ENCODE measurements at regions not wholly inside any gene's neighbourhood (a gene's known extent, or its start where the extent isn't known, plus 50 kb on each side); places are given as distances from the start of the nearest gene placed in this dataset. TPM values are rescaled to one million over a fixed set of nuclear protein-coding genes. Genes with fewer than 3 reads are reported as not detected.

GRCh38 chr5:81802020-81802419 lies 51.1 kb upstream of the SSBP2 start:
- H3K79me2 ChIP-seq (ENCODE audit: low read length): no peaks in the 10 kb centered on the region
- H3K9me3 ChIP-seq (ENCODE audit: low read length): peaks cover 7% of the 10 kb centered on the region; the same call in 1 of the 2 replicates
- H3K36me3 ChIP-seq (ENCODE audit: insufficient read depth, low read length): no peaks in the 10 kb centered on the region
- H3K4me3 ChIP-seq (ENCODE audit: low read length): no peak overlapping the region
- no peaks in the 10 kb centered on the region for H3K4me1 ChIP-seq (ENCODE audit: low read length)
- no peaks in the 10 kb centered on the region for H3K27me3 ChIP-seq (ENCODE audit: low read length)
- no peak overlapping the region for H3K4me2 ChIP-seq (ENCODE audit: low read depth, low read length, poor library complexity, severe bottlenecking)
- no peak for DNase-seq
- no peak overlapping the region for H3K27ac ChIP-seq (ENCODE audit: low read length)
- no peak overlapping the region for H2AFZ ChIP-seq (ENCODE audit: low read length)
- no peaks in the 10 kb centered on the region for H4K20me1 ChIP-seq (ENCODE audit: insufficient read depth, low read depth, low read length)
- no peaks in the 10 kb centered on the region for H3K9me2 ChIP-seq (replicated peaks; ENCODE audit: insufficient read depth, low read length)
- no peak overlapping the region for H3K9ac ChIP-seq (ENCODE audit: low read length)

GRCh38 chr5:81800797-81801196 lies 49.9 kb upstream of the SSBP2 start:
- H3K4me2 ChIP-seq (ENCODE audit: low read depth, low read length, poor library complexity, severe bottlenecking): no peak overlapping the region
- H3K9me2 ChIP-seq (replicated peaks; ENCODE audit: insufficient read depth, low read length): no peaks in the 10 kb centered on the region
- H3K79me2 ChIP-seq (ENCODE audit: low read length): no peaks in the 10 kb centered on the region
- no peak overlapping the region for H3K4me3 ChIP-seq (ENCODE audit: low read length)
- H3K27ac ChIP-seq (ENCODE audit: low read length): no peak overlapping the region
- no peaks in the 10 kb centered on the region for H4K20me1 ChIP-seq (ENCODE audit: insufficient read depth, low read depth, low read length)
- H3K27me3 ChIP-seq (ENCODE audit: low read length): no peaks in the 10 kb centered on the region
- DNase-seq: no peak
- H3K36me3 ChIP-seq (ENCODE audit: insufficient read depth, low read length): no peaks in the 10 kb centered on the region
- H3K4me1 ChIP-seq (ENCODE audit: low read length): no peaks in the 10 kb centered on the region
- H2AFZ ChIP-seq (ENCODE audit: low read length): no peak overlapping the region
- no peak overlapping the region for H3K9ac ChIP-seq (ENCODE audit: low read length)
- H3K9me3 ChIP-seq (ENCODE audit: low read length): no peaks in the 10 kb centered on the region

Small RNA genes lying in the stretch of these regions (small RNA-seq; reads per million reads assigned to genes)
- not detected for gene SEM1P1
